Activated naive CD4-positive, alpha-beta T cell treated with anti-CD3 and anti-CD28 coated beads for 36 hours (primary cell): ENCODE measurements at regions not wholly inside any gene's neighbourhood (a gene's known extent, or its start where the extent isn't known, plus 50 kb on each side); places are given as distances from the start of the nearest gene placed in this dataset.

Experiments
- CTCF ChIA-PET: fragments of 350-600 bp; sonication (Branson Sonifier 250); formaldehyde crosslinking; loops from one replicate; lab custom pipeline; 2021; ENCODE audit warnings: antibody characterized with exemption; lab: Charles Lee
- DNase-seq: peaks from one replicate; pipeline ENCODE4 v3.0.0-alpha.2; 2020
- H3K27ac Mint-ChIP-seq: one replicate; pipeline ENCODE4 v1.8.0; 2021; ENCODE audit warnings: mild to moderate bottlenecking, mixed read lengths
- H3K27me3 Mint-ChIP-seq: one replicate; pipeline ENCODE4 v1.8.0; 2021; ENCODE audit warnings: low read depth, mixed read lengths
- H3K36me3 Mint-ChIP-seq: one replicate; pipeline ENCODE4 v1.8.0; 2021; ENCODE audit warnings: low read depth, mixed read lengths
- H3K4me1 Mint-ChIP-seq: one replicate; pipeline ENCODE4 v1.8.0; 2021; ENCODE audit warnings: low read depth, mixed read lengths
- H3K4me3 Mint-ChIP-seq: one replicate; pipeline ENCODE4 v1.8.0; 2021; ENCODE audit warnings: mild to moderate bottlenecking, moderate library complexity, mixed read lengths
- H3K9me3 Mint-ChIP-seq: one replicate; pipeline ENCODE4 v1.8.0; 2021; ENCODE audit warnings: mixed read lengths
- intact Hi-C: fragments of 100-400 bp; cut with micrococcal nuclease; formaldehyde crosslinking; loops from one replicate; pipeline ENCODE4 v1.15.1; 2023

GRCh38 chr1:173276922-173277800 is 70.0 kb upstream of the TNFSF4 start:
- CTCF ChIA-PET, result interaction anchor here (0.7 kb wide), 1 partner anchor 327 kb away, joined by 3 read pairs; no protein-coding TSS in a partner anchor
- no peaks in the 10 kb centered on the region for H3K36me3 Mint-ChIP-seq
- no peaks in the 10 kb centered on the region for H3K9me3 Mint-ChIP-seq
- no peaks in the 10 kb centered on the region for H3K27me3 Mint-ChIP-seq
- DNase-seq, result no peak
- intact Hi-C loops, result no loop called here
- H3K4me3 Mint-ChIP-seq, result no peak overlapping the region
- H3K4me1 Mint-ChIP-seq, result peaks cover 10% of the 10 kb centered on the region
- no peak overlapping the region for H3K27ac Mint-ChIP-seq

- CTCF ChIA-PET, result interaction anchor here (1.3 kb wide), 1 partner anchor 18 kb away, joined by 3 read pairs; no protein-coding TSS in a partner anchor
- H3K36me3 Mint-ChIP-seq, result no peaks in the 10 kb centered on the region
- intact Hi-C loops, result no loop called here
- H3K4me1 Mint-ChIP-seq, result peaks cover 10% of the 10 kb centered on the region
- no peaks in the 10 kb centered on the region for H3K27me3 Mint-ChIP-seq
- H3K4me3 Mint-ChIP-seq, result no peak overlapping the region
- H3K27ac Mint-ChIP-seq, result no peak overlapping the region
- H3K9me3 Mint-ChIP-seq, result no peaks in the 10 kb centered on the region
- DNase-seq, result no peak
Observed at GRCh38 chr1:173280899-173281660, 73.9 kb upstream of the TNFSF4 start.

GRCh38 chr1:173285048-173285447 is 77.9 kb upstream of the TNFSF4 start:
- H3K27me3 Mint-ChIP-seq, result no peaks in the 10 kb centered on the region
- no peaks in the 10 kb centered on the region for H3K36me3 Mint-ChIP-seq
- intact Hi-C loops, result no loop called here
- no peaks in the 10 kb centered on the region for H3K4me1 Mint-ChIP-seq
- H3K9me3 Mint-ChIP-seq, result no peaks in the 10 kb centered on the region
- H3K27ac Mint-ChIP-seq, result no peak overlapping the region
- H3K4me3 Mint-ChIP-seq, result no peak overlapping the region
- CTCF ChIA-PET, result no interaction called here
- DNase-seq, result no peak

- CTCF ChIA-PET, result no interaction called here
- no peak overlapping the region for H3K4me3 Mint-ChIP-seq
- peaks cover 8% of the 10 kb centered on the region for H3K9me3 Mint-ChIP-seq
- intact Hi-C loops, result no loop called here
- no peak overlapping the region for H3K27ac Mint-ChIP-seq
- peaks cover 4% of the 10 kb centered on the region for H3K27me3 Mint-ChIP-seq
- DNase-seq, result no peak
- peaks cover 1% of the 10 kb centered on the region for H3K36me3 Mint-ChIP-seq
- peaks cover 5% of the 10 kb centered on the region for H3K4me1 Mint-ChIP-seq
Observed at GRCh38 chr1:173287785-173288184, 80.7 kb upstream of the TNFSF4 start.

GRCh38 chr1:173293756-173294155 is 86.6 kb upstream of the TNFSF4 start:
- intact Hi-C loops, result no loop called here
- H3K4me1 Mint-ChIP-seq, result peaks cover 30% of the 10 kb centered on the region

GRCh38 chr1:173294843-173295242 is 87.7 kb upstream of the TNFSF4 start:
- peaks cover 4% of the 10 kb centered on the region for H3K27me3 Mint-ChIP-seq
- no peak overlapping the region for H3K4me3 Mint-ChIP-seq
- H3K9me3 Mint-ChIP-seq, result peaks cover 10% of the 10 kb centered on the region
- no peak for DNase-seq
- H3K36me3 Mint-ChIP-seq, result peaks cover 3% of the 10 kb centered on the region
- intact Hi-C loops, result no loop called here
- CTCF ChIA-PET, result no interaction called here
- H3K4me1 Mint-ChIP-seq, result peaks cover 36% of the 10 kb centered on the region
- H3K27ac Mint-ChIP-seq, result no peak overlapping the region

More at GRCh38 chr1:173293756-173294155, 86.6 kb upstream of the TNFSF4 start:
- Mint-ChIP-seq H3K36me3 (peaks cover 3% of the 10 kb centered on the region), H3K9me3 (peaks cover 10% of the 10 kb centered on the region), H3K27me3 (peaks cover 4% of the 10 kb centered on the region), H3K27ac (no peak overlapping the region), H3K4me3 (no peak overlapping the region)
- CTCF ChIA-PET, result no interaction called here
- DNase-seq, result no peak

- H3K27ac Mint-ChIP-seq, result no peak overlapping the region
- CTCF ChIA-PET, result no interaction called here
- peaks cover 3% of the 10 kb centered on the region for H3K36me3 Mint-ChIP-seq
- intact Hi-C loops, result no loop called here
- no peak for DNase-seq
- peaks cover 10% of the 10 kb centered on the region for H3K9me3 Mint-ChIP-seq
- H3K4me1 Mint-ChIP-seq, result peaks cover 39% of the 10 kb centered on the region
- peaks cover 4% of the 10 kb centered on the region for H3K27me3 Mint-ChIP-seq
- no peak overlapping the region for H3K4me3 Mint-ChIP-seq
Observed at GRCh38 chr1:173295391-173295790, 88.3 kb upstream of the TNFSF4 start.

- Mint-ChIP-seq H3K4me3 (no peak overlapping the region), H3K4me1 (peaks cover 44% of the 10 kb centered on the region), H3K9me3 (peaks cover 10% of the 10 kb centered on the region)
Observed at GRCh38 chr1:173295995-173296394, 88.9 kb upstream of the TNFSF4 start.

GRCh38 chr1:173297798-173298391 is 90.8 kb upstream of the TNFSF4 start:
- peaks cover 1% of the 10 kb centered on the region for H3K9me3 Mint-ChIP-seq
- peak overlapping the region; percentile 2 for H3K27ac Mint-ChIP-seq
- peaks cover 1% of the 10 kb centered on the region for H3K36me3 Mint-ChIP-seq
- no peak overlapping the region for H3K4me3 Mint-ChIP-seq
- intact Hi-C loops, result loop anchor here (1.0 to 2.0 kb wide), 10 partner anchors 33 to 1701 kb away; partner anchors contain the start of genes CACYBP and TNFSF4
- peaks cover 41% of the 10 kb centered on the region for H3K4me1 Mint-ChIP-seq
- peak; percentile 76 for DNase-seq
- CTCF ChIA-PET, result interaction anchor here (0.7 to 1.3 kb wide), 4 partner anchors 16 to 478 kb away, joined by 3 read pairs; no protein-coding TSS in a partner anchor
- no peaks in the 10 kb centered on the region for H3K27me3 Mint-ChIP-seq

More at GRCh38 chr1:173295995-173296394, 88.9 kb upstream of the TNFSF4 start:
- intact Hi-C loops, result no loop called here
- DNase-seq, result no peak
- H3K27me3 Mint-ChIP-seq, result peaks cover 4% of the 10 kb centered on the region
- H3K27ac Mint-ChIP-seq, result no peak overlapping the region
- CTCF ChIA-PET, result no interaction called here
- peaks cover 3% of the 10 kb centered on the region for H3K36me3 Mint-ChIP-seq

- Mint-ChIP-seq H3K4me3 (no peak overlapping the region), H3K36me3 (no peaks in the 10 kb centered on the region), H3K27ac (no peak overlapping the region), H3K4me1 (peaks cover 41% of the 10 kb centered on the region), H3K27me3 (no peaks in the 10 kb centered on the region), H3K9me3 (peaks cover 1% of the 10 kb centered on the region)
- intact Hi-C loops, result no loop called here
- CTCF ChIA-PET, result no interaction called here
- no peak for DNase-seq
Observed at GRCh38 chr1:173300061-173301044, 93.2 kb upstream of the TNFSF4 start.

- no peak for DNase-seq
- CTCF ChIA-PET, result no interaction called here
- Mint-ChIP-seq H3K4me3 (no peak overlapping the region), H3K36me3 (no peaks in the 10 kb centered on the region), H3K27ac (no peak overlapping the region), H3K27me3 (no peaks in the 10 kb centered on the region), H3K4me1 (peaks cover 37% of the 10 kb centered on the region), H3K9me3 (no peaks in the 10 kb centered on the region)
- intact Hi-C loops, result no loop called here
Observed at GRCh38 chr1:173301507-173301906, 94.4 kb upstream of the TNFSF4 start.
